ENCODE measurements at regions not wholly inside any gene's neighbourhood (a gene's known extent, or its start where the extent isn't known, plus 50 kb on each side); places are given as distances from the start of the nearest gene placed in this dataset.

GRCh38 chr16:52727849-52728248, 180.9 kb upstream of the TOX3 start:
- no peak for TF ChIP-seq CTCF (IDR thresholded peaks at IDR 0.05)
- TF ChIP-seq POLR2A (IDR thresholded peaks at IDR 0.05), result no peak
